CD4-positive, alpha-beta T cell treated with Interleukin-4 for 4 hours (primary cell): ENCODE measurements at regions not wholly inside any gene's neighbourhood (a gene's known extent, or its start where the extent isn't known, plus 50 kb on each side); places are given as distances from the start of the nearest gene placed in this dataset.
"Not testable (repeated sequence)": the region's sequence is repeated elsewhere in the genome, so short reads cannot be mapped to it uniquely, and the experiment has no call there.

Experiments
- DNase-seq: peaks from one replicate; pipeline ENCODE4 v3.0.0-alpha.2; 2020

GRCh38 chr10:109274681-109275080 lies 648.6 kb downstream of the XPNPEP1 start:
- DNase-seq = no peak

GRCh38 chr10:109270173-109270572 lies 653.1 kb downstream of the XPNPEP1 start:
- DNase-seq = no peak

- DNase-seq = no peak
Measured at GRCh38 chr10:109264004-109264403, 659.3 kb downstream of the XPNPEP1 start.

- no peak for DNase-seq
Measured at GRCh38 chr10:109261231-109261630, 662.1 kb downstream of the XPNPEP1 start.

- no peak for DNase-seq
Measured at GRCh38 chr10:109259293-109259692, 664.0 kb downstream of the XPNPEP1 start.

GRCh38 chr10:109253306-109253705 lies 670.0 kb downstream of the XPNPEP1 start:
- no peak for DNase-seq

GRCh38 chr10:109250152-109250551 lies 673.2 kb downstream of the XPNPEP1 start:
- DNase-seq = no peak

- DNase-seq = no peak
Measured at GRCh38 chr10:109247814-109248213, 675.5 kb downstream of the XPNPEP1 start.

GRCh38 chr10:109245821-109246220 lies 677.5 kb downstream of the XPNPEP1 start:
- no peak for DNase-seq

- DNase-seq = no peak
Measured at GRCh38 chr10:109239371-109239770, 683.9 kb downstream of the XPNPEP1 start.

GRCh38 chr10:109237682-109238081 lies 685.6 kb downstream of the XPNPEP1 start:
- DNase-seq = no peak

GRCh38 chr10:109237050-109237449 lies 686.3 kb downstream of the XPNPEP1 start:
- DNase-seq = no peak

GRCh38 chr10:109223533-109223932 lies 699.8 kb downstream of the XPNPEP1 start:
- DNase-seq = not testable (repeated sequence)

GRCh38 chr10:109219935-109220605 lies 703.2 kb downstream of the XPNPEP1 start:
- no peak for DNase-seq

- no peak for DNase-seq
Measured at GRCh38 chr10:109218207-109218606, 705.1 kb downstream of the XPNPEP1 start.

- DNase-seq = no peak
Measured at GRCh38 chr10:109215291-109216075, 707.8 kb downstream of the XPNPEP1 start.

- not testable (repeated sequence) for DNase-seq
Measured at GRCh38 chr10:109214891-109215290, 708.4 kb downstream of the XPNPEP1 start.

- DNase-seq = no peak
Measured at GRCh38 chr10:109207361-109207760, 716.0 kb downstream of the XPNPEP1 start.

GRCh38 chr10:109205929-109206585 lies 717.3 kb downstream of the XPNPEP1 start:
- DNase-seq = no peak

GRCh38 chr10:109203646-109204353 lies 719.5 kb downstream of the XPNPEP1 start:
- no peak for DNase-seq

GRCh38 chr10:109202111-109202510 lies 721.2 kb downstream of the XPNPEP1 start:
- DNase-seq = no peak

GRCh38 chr10:109200646-109201045 lies 722.7 kb downstream of the XPNPEP1 start:
- no peak for DNase-seq

GRCh38 chr10:109191823-109192222 lies 731.5 kb downstream of the XPNPEP1 start:
- no peak for DNase-seq
